Psoas muscle (tissue), 7 donors: ENCODE measurements at regions not wholly inside any gene's neighbourhood (a gene's known extent, or its start where the extent isn't known, plus 50 kb on each side); places are given as distances from the start of the nearest gene placed in this dataset.

Experiments
- ATAC-seq, 4 donors: fragments of 200-7000 bp; cut with Tn5 transposase; one replicate each; pipeline ENCODE4 v1.9.1; 2020; ENCODE audit warnings: moderate library complexity in 3 of 4, mild to moderate bottlenecking in 2 of 4
- DNase-seq, 2 donors: peaks; one replicate each; pipeline ENCODE4 v3.0.0-alpha.2; 2020
- H3K27ac ChIP-seq: fragments of 200-600 bp; one replicate; pipeline ENCODE4 v1.8.0; 2022
- H3K27me3 ChIP-seq, 3 donors: fragments of 200-600 bp in 1 of 3; one replicate each; pipeline versions ENCODE4 v1.6.1 to v1.8.0; 2013 to 2022; ENCODE audit warnings: low read length in 2 of 3, mild to moderate bottlenecking in 2 of 3, moderate library complexity in 1 of 3; ENCODE audit not compliant: insufficient read depth in 3 of 3
- H3K36me3 ChIP-seq, 2 donors: fragments of 200-600 bp in 1 of 2; one replicate each; pipeline versions ENCODE4 v1.6.1 to v1.8.0; 2013 to 2022; ENCODE audit warnings: low read depth in 1 of 2, mild to moderate bottlenecking in 1 of 2, moderate library complexity in 1 of 2; ENCODE audit not compliant: insufficient read depth in 1 of 2
- H3K4me1 ChIP-seq: fragments of 200-600 bp; one replicate; pipeline ENCODE4 v1.8.0; 2022
- H3K4me3 ChIP-seq: fragments of 200-600 bp; one replicate; pipeline ENCODE4 v1.8.0; 2022; ENCODE audit warnings: mild to moderate bottlenecking
- H3K9me3 ChIP-seq: fragments of 200-600 bp; one replicate; pipeline ENCODE4 v1.8.0; 2022
- CTCF ChIP-seq: fragments of 200-600 bp; IDR thresholded peaks from one replicate; pipeline ENCODE4 v1.8.0; 2022; ENCODE audit warnings: antibody characterized with exemption
- WGBS, 3 donors: extraction: QIAGEN DNeasy Blood & Tissue Kit; methylation state at CpG; one replicate each; pipeline versions ENCODE4 v1.1.6 to v1.1.7; 2013; 5-methylcytosine and 5-hydroxymethylcytosine counted together
- intact Hi-C, 2 donors: fragments of 100-400 bp; cut with DNase I; formaldehyde crosslinking; loops; one replicate each; pipeline versions ENCODE4 v1.11.0 to v1.14.2; 2022
- donor health status: healthy with polysubstance abuse.
- donor health status: DM: no; HTN: no; CAD: no; lungs with moderate emphysema.
- donor health status: Bipolar disorder and iron deficiency.
- donor health status: healthy.
- donor health status: DM: yes; HTN: yes; CAD: no.
- donor health status: DM: no; HTN: no; CAD: no.
- donor health status: DM: yes; HTN: yes; CAD: no.

GRCh38 chr5:111013011-111013410, 58.5 kb upstream of the TSLP start:
- H3K27ac ChIP-seq = no peak overlapping the region
- peaks cover 0 to 3% (median 0%) of the 10 kb centered on the region in 3 donors for H3K27me3 ChIP-seq
- no peak overlapping the region for H3K4me3 ChIP-seq
- no peaks in the 10 kb centered on the region for H3K9me3 ChIP-seq
- TF ChIP-seq CTCF = no peak
- no peaks in the 10 kb centered on the region for H3K4me1 ChIP-seq
- no peaks in the 10 kb centered on the region for H3K36me3 ChIP-seq
- DNase-seq = no peak
- WGBS, 3 donors = 58 to 70% (median 67%) methylated on average over 1 of the region's 1 CpG
- no peak for ATAC-seq
- intact Hi-C loops = no loop called here

GRCh38 chr5:111016801-111017200, 54.7 kb upstream of the TSLP start:
- no peak for TF ChIP-seq CTCF
- Histone ChIP-seq H3K27me3 (no peaks in the 10 kb centered on the region), H3K27ac (no peak overlapping the region), H3K4me3 (no peak overlapping the region), H3K36me3 (no peaks in the 10 kb centered on the region), H3K9me3 (no peaks in the 10 kb centered on the region), H3K4me1 (no peaks in the 10 kb centered on the region)
- intact Hi-C loops = no loop called here
- WGBS, 3 donors = 61 to 73% (median 68%) methylated on average over 3 of the region's 3 CpGs
- ATAC-seq (no peak), DNase-seq (no peak)

GRCh38 chr5:111017731-111018130, 53.8 kb upstream of the TSLP start:
- DNase-seq (no peak), ATAC-seq (no peak)
- intact Hi-C loops = no loop called here
- TF ChIP-seq CTCF = no peak
- Histone ChIP-seq H3K36me3 (no peaks in the 10 kb centered on the region), H3K4me1 (no peaks in the 10 kb centered on the region), H3K4me3 (no peak overlapping the region), H3K9me3 (no peaks in the 10 kb centered on the region), H3K27ac (no peak overlapping the region), H3K27me3 (no peaks in the 10 kb centered on the region)
- WGBS, 3 donors = 97 to 100% (median 97%) methylated on average over 1 of the region's 1 CpG
